H1 (cell line): ENCODE measurements at regions not wholly inside any gene's neighbourhood (a gene's known extent, or its start where the extent isn't known, plus 50 kb on each side); places are given as distances from the start of the nearest gene placed in this dataset.
A peak's percentile ranks its signal among the peaks of the same experiment; 100 is the strongest.

Experiments used
- CTCF ChIA-PET: fragments of 300-600 bp; sonication (Branson Sonifier 250); formaldehyde crosslinking; loops from one replicate; lab custom pipeline; 2021; ENCODE audit not compliant: partially characterized antibody; lab: Charles Lee
- POLR2A ChIA-PET: fragments of 300-600 bp; sonication (Branson Sonifier 250); formaldehyde crosslinking; loops from one replicate; lab custom pipeline; 2021; ENCODE audit warnings: inconsistent platforms; ENCODE audit not compliant: partially characterized antibody; lab: Charles Lee
- DNase-seq, 2 experiments: peaks; one replicate each; pipeline versions ENCODE4 v3.0.0 to v3.0.0-alpha.2; 2010 to 2022; ENCODE audit warnings: low spot score in 2 of 2, low read depth in 1 of 2, mixed read lengths in 1 of 2
- FAIRE-seq: peaks from 2 replicates; lab custom pipeline; 2011; peaks lifted over from hg19 to GRCh38; lab: Jason Lieb, UNC
- H2AFZ ChIP-seq: 2 replicates; pipeline ENCODE4 v1.8.1; 2012; ENCODE audit warnings: low read length, inconsistent platforms
- H2AK5ac ChIP-seq: 2 replicates; pipeline ENCODE4 v1.6.1; 2013; ENCODE audit warnings: low read depth, low read length
- H2BK120ac ChIP-seq: replicated peaks from 2 replicates; pipeline ENCODE3; 2013; ENCODE audit warnings: low read depth, low read length, inconsistent platforms
- H2BK12ac ChIP-seq: 2 replicates; pipeline ENCODE4 v1.6.1; 2013; ENCODE audit warnings: low read depth, low read length
- H2BK15ac ChIP-seq: 2 replicates; pipeline ENCODE4 v1.6.1; 2013; ENCODE audit warnings: low read length
- H2BK20ac ChIP-seq: 2 replicates; pipeline ENCODE4 v1.6.1; 2013; ENCODE audit warnings: low read length
- H2BK5ac ChIP-seq: 2 replicates; pipeline ENCODE4 v1.6.1; 2013; ENCODE audit warnings: low read depth, low read length
- H3K14ac ChIP-seq: 2 replicates; pipeline ENCODE4 v1.6.1; 2013; ENCODE audit warnings: inconsistent platforms; ENCODE audit not compliant: insufficient read length
- H3K18ac ChIP-seq: 2 replicates; pipeline ENCODE4 v1.6.1; 2013; ENCODE audit warnings: low read length; ENCODE audit errors: extremely low read depth
- H3K23ac ChIP-seq: 2 replicates; pipeline ENCODE4 v1.6.1; 2013; ENCODE audit warnings: inconsistent platforms; ENCODE audit not compliant: insufficient read length
- H3K23me2 ChIP-seq: 2 replicates; pipeline ENCODE4 v1.6.1; 2013; ENCODE audit warnings: low read depth, low read length
- H3K27ac ChIP-seq: 2 replicates; pipeline ENCODE4 v1.6.1; 2011; ENCODE audit warnings: low read depth, low read length, inconsistent platforms
- H3K27me3 ChIP-seq, 4 experiments: replicated peaks in 1 of 4; 1 replicate in 1 of 4; 2 replicates in 3 of 4; pipeline versions ENCODE4 v1.6.1 to v1.8.1; 2011 to 2013; ENCODE audit warnings: low read length in 3 of 4, mild to moderate bottlenecking in 3 of 4, inconsistent platforms in 2 of 4, mixed read lengths in 2 of 4, moderate library complexity in 1 of 4; ENCODE audit not compliant: control insufficient read depth in 3 of 4, insufficient read depth in 3 of 4; ENCODE audit errors: extremely low read depth in 1 of 4
- H3K36me3 ChIP-seq, 4 experiments: 2 replicates each; pipeline versions ENCODE4 v1.6.1 to v1.8.1; 2011 to 2013; ENCODE audit warnings: mild to moderate bottlenecking in 4 of 4, low read length in 3 of 4, moderate library complexity in 2 of 4, control low read depth in 1 of 4, inconsistent platforms in 1 of 4; ENCODE audit not compliant: insufficient read depth in 4 of 4, control insufficient read depth in 2 of 4
- H3K4ac ChIP-seq: replicated peaks from 2 replicates; pipeline ENCODE3; 2013; ENCODE audit warnings: low read length, low read depth, mixed read lengths, inconsistent platforms; ENCODE audit not compliant: insufficient read length
- H3K4me1 ChIP-seq, 4 experiments: replicated peaks in 1 of 4; 1 replicate in 1 of 4; 2 replicates in 3 of 4; pipeline versions ENCODE4 v1.6.1 to v1.8.1; 2011 to 2013; ENCODE audit warnings: low read length in 3 of 4, inconsistent platforms in 2 of 4, mixed read lengths in 1 of 4; ENCODE audit not compliant: insufficient read depth in 4 of 4, control insufficient read depth in 3 of 4
- H3K4me2 ChIP-seq, 2 experiments: 2 replicates each; pipeline versions ENCODE4 v1.6.1 to v1.8.1; 2011 to 2013; ENCODE audit warnings: low read depth in 2 of 2, low read length in 2 of 2, control low read depth in 1 of 2, inconsistent platforms in 1 of 2, mild to moderate bottlenecking in 1 of 2; ENCODE audit not compliant: insufficient read depth in 1 of 2
- H3K4me3 ChIP-seq, 4 experiments: fragments of 200-600, 300-600 bp in 1 of 4; sonication (generic), shearing (Covaris generic), sonication (Bioruptor Twin) in 1 of 4; 2 replicates each; pipeline versions ENCODE4 v1.5.1 to v1.8.1; 2011 to 2016; ENCODE audit warnings: low read length in 4 of 4, low read depth in 3 of 4, control low read depth in 2 of 4, inconsistent platforms in 2 of 4, mild to moderate bottlenecking in 2 of 4, mixed read lengths in 1 of 4, moderate library complexity in 1 of 4; ENCODE audit not compliant: insufficient read depth in 2 of 4; ENCODE audit errors: extremely low read depth in 1 of 4
- H3K56ac ChIP-seq: replicated peaks from 2 replicates; pipeline ENCODE3; 2013; ENCODE audit warnings: low read depth, mild to moderate bottlenecking, mixed read lengths, low read length, inconsistent platforms; ENCODE audit not compliant: insufficient read length
- H3K79me1 ChIP-seq: 2 replicates; pipeline ENCODE4 v1.6.1; 2013; ENCODE audit warnings: low read depth, low read length, control low read depth
- H3K79me2 ChIP-seq, 2 experiments: 2 replicates each; pipeline versions ENCODE4 v1.6.1 to v1.8.1; 2012 to 2013; ENCODE audit warnings: low read length in 2 of 2, mild to moderate bottlenecking in 2 of 2, inconsistent platforms in 1 of 2; ENCODE audit not compliant: insufficient read depth in 2 of 2, control insufficient read depth in 1 of 2
- H3K9ac ChIP-seq, 4 experiments: replicated peaks in 1 of 4; 1 replicate in 1 of 4; 2 replicates in 3 of 4; pipeline versions ENCODE4 v1.6.1 to v1.8.1; 2011 to 2013; ENCODE audit warnings: low read depth in 3 of 4, low read length in 3 of 4, control low read depth in 2 of 4, mild to moderate bottlenecking in 2 of 4, moderate library complexity in 2 of 4, inconsistent platforms in 1 of 4; ENCODE audit errors: extremely low read depth in 1 of 4
- H3K9me3 ChIP-seq, 2 experiments: 2 replicates each; pipeline versions ENCODE4 v1.6.1 to v1.8.1; 2012 to 2013; ENCODE audit warnings: mild to moderate bottlenecking in 2 of 2, moderate library complexity in 2 of 2, control low read depth in 1 of 2, inconsistent platforms in 1 of 2, low read depth in 1 of 2, low read length in 1 of 2, mixed read lengths in 1 of 2; ENCODE audit not compliant: insufficient read depth in 2 of 2
- H4K20me1 ChIP-seq, 2 experiments: replicated peaks in 1 of 2; 2 replicates each; pipeline versions ENCODE3 to v1.8.1; 2011 to 2013; ENCODE audit warnings: inconsistent platforms in 2 of 2, low read length in 2 of 2, mild to moderate bottlenecking in 1 of 2; ENCODE audit not compliant: insufficient read depth in 2 of 2, control insufficient read depth in 1 of 2
- H4K5ac ChIP-seq: 2 replicates; pipeline ENCODE4 v1.6.1; 2013; ENCODE audit warnings: low read length, low read depth, mixed read lengths, inconsistent platforms; ENCODE audit not compliant: insufficient read length
- H4K8ac ChIP-seq: 2 replicates; pipeline ENCODE4 v1.8.0; 2013; ENCODE audit warnings: mild to moderate bottlenecking, moderate library complexity, low read length, inconsistent platforms; ENCODE audit not compliant: insufficient read depth; ENCODE audit errors: extremely low read depth
- H4K91ac ChIP-seq: replicated peaks from 2 replicates; pipeline ENCODE3; 2013; ENCODE audit warnings: low read length, mixed read lengths, inconsistent platforms; ENCODE audit not compliant: insufficient read length
- ASH2L ChIP-seq: fragments of 200-600, 300-600 bp; sonication (generic); IDR thresholded peaks from one replicate; pipeline ENCODE4 v1.7.1; 2017; ENCODE audit warnings: low read length
- HDAC6 ChIP-seq: IDR thresholded peaks from one replicate; pipeline ENCODE4 v1.7.1; 2012; ENCODE audit warnings: low read depth, mild to moderate bottlenecking, inconsistent platforms, low read length, moderate library complexity
- JUN ChIP-seq: IDR thresholded peaks from 2 replicates; pipeline ENCODE4 v1.6.1; 2011; ENCODE audit warnings: low read depth, mild to moderate bottlenecking, improper control_type of control experiment, low read length
- POLR2A ChIP-seq, 2 experiments: IDR thresholded peaks; 1 replicate in 1 of 2; 2 replicates in 1 of 2; pipeline ENCODE4 v1.6.1; 2011; ENCODE audit warnings: low read depth in 2 of 2, low read length in 2 of 2, mild to moderate bottlenecking in 2 of 2; ENCODE audit errors: control extremely low read depth in 1 of 2
- RBBP5 ChIP-seq: IDR thresholded peaks from 2 replicates; pipeline ENCODE4 v1.7.1; 2012; ENCODE audit warnings: low read depth, mild to moderate bottlenecking, inconsistent platforms, low read length, moderate library complexity, borderline replicate concordance
- RXRA ChIP-seq: IDR thresholded peaks from 2 replicates; pipeline ENCODE4 v1.6.1; 2011; ENCODE audit warnings: low read depth, mild to moderate bottlenecking, low read length, moderate library complexity; ENCODE audit not compliant: insufficient read depth
- SAP30 ChIP-seq: fragments of 300-600 bp; sonication (generic); IDR thresholded peaks from 2 replicates; pipeline ENCODE4 v1.7.1; 2012; ENCODE audit warnings: low read length, moderate library complexity, mild to moderate bottlenecking, inconsistent platforms; ENCODE audit not compliant: insufficient read depth, insufficient replicate concordance
- SIX5 ChIP-seq: IDR thresholded peaks from 2 replicates; pipeline ENCODE4 v1.6.1; 2011; ENCODE audit warnings: mild to moderate bottlenecking, low read depth, low read length
- SP1 ChIP-seq: IDR thresholded peaks from 2 replicates; pipeline ENCODE4 v1.6.1; 2011; ENCODE audit warnings: low read depth, low read length
- SRF ChIP-seq: IDR thresholded peaks from 2 replicates; pipeline ENCODE4 v1.6.1; 2011; ENCODE audit warnings: mild to moderate bottlenecking, low read depth, low read length, moderate library complexity
- TEAD4 ChIP-seq: IDR thresholded peaks from 2 replicates; pipeline ENCODE4 v1.6.1; 2012; ENCODE audit warnings: low read depth, low read length, inconsistent platforms, mixed read lengths
- WGBS, 2 experiments: shearing (Covaris generic) in 1 of 2; methylation state at CpG; one replicate each; pipeline versions ENCODE4 v1.1.6 to v1.1.7; 2013 to 2015; ENCODE audit warnings: low lambda C conversion rate in 2 of 2, mixed read lengths in 2 of 2, inconsistent platforms in 1 of 2, low coverage in 1 of 2, missing lambda C conversion rate in 1 of 2; ENCODE audit not compliant: insufficient replicate concordance in 2 of 2, insufficient coverage in 1 of 2, insufficient read length in 1 of 2; ENCODE audit errors: extremely low coverage in 1 of 2, missing lambda C conversion rate in 1 of 2; 5-methylcytosine and 5-hydroxymethylcytosine counted together
- TF ChIP-seq, protein P1 (sequence below): IDR thresholded peaks from 2 replicates; pipeline ENCODE4 v1.6.1; 2012; ENCODE audit warnings: inconsistent platforms
- TF ChIP-seq, protein P2 (sequence below): IDR thresholded peaks from 2 replicates; pipeline ENCODE4 v1.6.1; 2011; ENCODE audit warnings: low read length, improper control_type of control experiment

DNA sequence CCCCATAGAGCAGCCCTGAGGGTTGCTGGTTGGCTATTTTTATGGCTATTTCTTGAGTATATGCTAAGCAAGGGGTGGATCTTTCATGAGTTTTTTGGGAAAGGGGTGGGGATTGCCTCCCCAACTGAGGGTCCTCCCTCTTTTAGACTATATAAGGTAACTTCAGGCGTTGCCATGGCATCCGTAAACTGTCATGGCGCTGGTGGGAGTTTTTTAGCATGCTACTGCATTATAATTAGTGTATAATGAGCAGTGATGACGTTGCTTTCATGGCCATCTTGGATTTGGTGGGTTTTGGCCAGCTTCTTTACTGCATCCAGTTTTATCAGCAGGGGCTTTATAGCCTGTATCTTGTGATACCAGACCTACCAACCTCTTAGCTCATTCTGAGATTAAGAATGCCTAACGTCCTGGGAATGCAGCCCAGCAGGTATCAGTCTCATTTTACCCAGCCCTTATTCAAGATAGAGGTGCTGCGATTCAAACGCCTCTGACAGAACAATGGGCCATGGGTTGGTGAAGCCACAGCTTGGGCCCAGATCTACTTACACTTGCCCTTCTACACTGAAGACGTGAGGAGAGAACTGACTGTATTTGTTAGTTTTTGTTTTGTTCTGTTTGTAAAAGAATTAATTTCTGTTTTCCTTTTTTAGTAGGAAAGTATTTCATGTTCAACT lies 53.8 kb upstream of the TMEM163 start:
- DNase-seq (no peak), FAIRE-seq (peak; percentile 65)
- Histone ChIP-seq H4K91ac (no peak overlapping the region), H3K79me1 (no peaks in the 10 kb centered on the region), H3K23me2 (no peaks in the 10 kb centered on the region), H2BK5ac (no peak overlapping the region), H3K4me2 (peak overlapping the region; percentile 21 to 35; a peak in 2 of 4 replicates), H2BK20ac (no peak overlapping the region), H3K27ac (peak overlapping the region; percentile 18; the same call in 1 of the 2 replicates), H2AFZ (no peak overlapping the region), H3K27me3 (no peaks in the 10 kb centered on the region), H3K23ac (no peak overlapping the region), H3K9ac (no peak overlapping the region), H4K8ac (no peak overlapping the region), H3K4me1 (peaks cover 6 to 19% (median 11%) of the 10 kb centered on the region in 4 experiments; a peak in 6 of 7 replicates), H4K20me1 (no peaks in the 10 kb centered on the region), H3K4ac (no peak overlapping the region), H3K56ac (no peak overlapping the region), H2BK15ac (no peak overlapping the region), H2BK12ac (peak overlapping the region; percentile 75), H2AK5ac (no peak overlapping the region), H3K14ac (no peak overlapping the region), H2BK120ac (no peak overlapping the region), H3K9me3 (no peaks in the 10 kb centered on the region), H3K36me3 (no peaks in the 10 kb centered on the region), H3K4me3 (no peak overlapping the region), H3K18ac (no peak overlapping the region), H4K5ac (no peak overlapping the region), H3K79me2 (no peaks in the 10 kb centered on the region)
- ChIA-PET POLR2A (no interaction called here), CTCF (interaction anchor here (0.8 to 2.1 kb wide), 4 partner anchors 9 to 34 kb away, joined by 3 to 7 read pairs (median 4); no protein-coding TSS in a partner anchor)
- WGBS, 2 experiments = 59% methylated on average over 8 of the region's 8 CpGs; no CpG with 5 or more reads in 1 of the 2 experiments
- no peak for TF ChIP-seq JUN
- no peak for TF ChIP-seq SIX5
- no peak for TF ChIP-seq HDAC6
- TF ChIP-seq RBBP5 = no peak
- no peak for TF ChIP-seq RXRA
- TF ChIP-seq, protein P1, sequence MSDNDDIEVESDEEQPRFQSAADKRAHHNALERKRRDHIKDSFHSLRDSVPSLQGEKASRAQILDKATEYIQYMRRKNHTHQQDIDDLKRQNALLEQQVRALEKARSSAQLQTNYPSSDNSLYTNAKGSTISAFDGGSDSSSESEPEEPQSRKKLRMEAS = no peak
- TF ChIP-seq, protein P2, sequence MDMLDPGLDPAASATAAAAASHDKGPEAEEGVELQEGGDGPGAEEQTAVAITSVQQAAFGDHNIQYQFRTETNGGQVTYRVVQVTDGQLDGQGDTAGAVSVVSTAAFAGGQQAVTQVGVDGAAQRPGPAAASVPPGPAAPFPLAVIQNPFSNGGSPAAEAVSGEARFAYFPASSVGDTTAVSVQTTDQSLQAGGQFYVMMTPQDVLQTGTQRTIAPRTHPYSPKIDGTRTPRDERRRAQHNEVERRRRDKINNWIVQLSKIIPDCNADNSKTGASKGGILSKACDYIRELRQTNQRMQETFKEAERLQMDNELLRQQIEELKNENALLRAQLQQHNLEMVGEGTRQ = no peak
- TF ChIP-seq SP1 = no peak
- TF ChIP-seq SRF = peak; percentile 34; the same call in 1 of the 2 replicates
- no peak for TF ChIP-seq SAP30
- no peak for TF ChIP-seq POLR2A (IDR thresholded peaks at IDR 0.05; ENCODE audit: control extremely low read depth in 1 of 2, low read depth in 2 of 2, low read length in 2 of 2)
- peak; percentile 64; the same call in 1 of the 2 replicates for TF ChIP-seq TEAD4
- no peak for TF ChIP-seq ASH2L
